A673 (cell line): ENCODE measurements at regions not wholly inside any gene's neighbourhood (a gene's known extent, or its start where the extent isn't known, plus 50 kb on each side); places are given as distances from the start of the nearest gene placed in this dataset.

Source experiments
- BruUV-seq: library from RNA; stranded (reverse); fragments of 400-500 nt; replicated peaks from 2 replicates; lab custom pipeline; 2021; lab: Mats Ljungman, UMichigan
- CTCF ChIA-PET: fragments of 300-600 bp; sonication (Branson Sonifier 250); formaldehyde crosslinking; loops from one replicate; lab custom pipeline; 2022; ENCODE audit warnings: antibody characterized with exemption; lab: Charles Lee
- POLR2A ChIA-PET: fragments of 300-600 bp; sonication (Branson Sonifier 250); formaldehyde crosslinking; loops from one replicate; lab custom pipeline; 2022; ENCODE audit warnings: antibody characterized with exemption; ENCODE audit not compliant: low non-redundant PET; lab: Charles Lee
- DNase-seq: peaks from one replicate; pipeline ENCODE4 v3.0.0-alpha.2; 2015; ENCODE audit warnings: low spot score
- H3K27ac ChIP-seq: fragments of 200-600 bp; sonication (generic); 2 replicates; pipeline ENCODE4 v1.5.1; 2016; ENCODE audit warnings: mixed run types, low read depth, mild to moderate bottlenecking, mixed read lengths, antibody characterized with exemption, low read length; ENCODE audit not compliant: poor library complexity, severe bottlenecking
- H3K27me3 ChIP-seq: fragments of 200-600 bp; sonication (generic); replicated peaks from 2 replicates; pipeline ENCODE4 v1.6.1; 2017; ENCODE audit warnings: mixed run types, low read depth, mild to moderate bottlenecking, mixed read lengths, antibody characterized with exemption, low read length; ENCODE audit not compliant: insufficient read depth, poor library complexity
- H3K36me3 ChIP-seq: fragments of 200-600 bp; sonication (generic); 2 replicates; pipeline ENCODE4 v1.6.1; 2016; ENCODE audit warnings: mixed run types, mild to moderate bottlenecking, mixed read lengths, antibody characterized with exemption, low read length; ENCODE audit not compliant: insufficient read depth, poor library complexity, severe bottlenecking
- H3K4me1 ChIP-seq: fragments of 200-600 bp; sonication (generic); 2 replicates; pipeline ENCODE4 v1.6.1; 2017; ENCODE audit warnings: mixed run types, mild to moderate bottlenecking, mixed read lengths, antibody characterized with exemption, low read length; ENCODE audit not compliant: insufficient read depth, poor library complexity, severe bottlenecking
- H3K4me3 ChIP-seq: fragments of 200-600 bp; sonication (generic); 2 replicates; pipeline ENCODE4 v1.5.1; 2016; ENCODE audit warnings: low read depth, mixed run types, mild to moderate bottlenecking, mixed read lengths, low read length; ENCODE audit not compliant: poor library complexity, severe bottlenecking
- H3K9me3 ChIP-seq: fragments of 200-600 bp; sonication (generic); 2 replicates; pipeline ENCODE4 v1.6.1; 2016; ENCODE audit warnings: mixed run types, low read depth, mild to moderate bottlenecking, mixed read lengths, antibody characterized with exemption, low read length; ENCODE audit not compliant: poor library complexity, severe bottlenecking
- CTCF ChIP-seq: fragments of 300-800, 200-600 bp; sonication (generic); conservative IDR thresholded peaks from 2 replicates; pipeline ENCODE4 v1.5.1; 2017; ENCODE audit warnings: low read depth, mild to moderate bottlenecking, antibody characterized with exemption, low read length, moderate library complexity, mixed read lengths
- EZH2 ChIP-seq: fragments of 200-600 bp; sonication (generic); IDR thresholded peaks from 2 replicates; pipeline ENCODE4 v1.6.1; 2017; ENCODE audit warnings: borderline replicate concordance, low read depth, mild to moderate bottlenecking, mixed read lengths, antibody characterized with exemption, low read length; ENCODE audit not compliant: poor library complexity, severe bottlenecking
- intact Hi-C: fragments of 100-400 bp; cut with micrococcal nuclease; formaldehyde crosslinking; loops from one replicate; pipeline ENCODE4 v1.10.0; 2022; ENCODE audit not compliant: unreplicated experiment

GRCh38 chr2:122859260-122859659, 1103.8 kb downstream of the TSN start:
- POLR2A ChIA-PET: no interaction called here
- Histone ChIP-seq H3K9me3 (no peaks in the 10 kb centered on the region), H3K4me1 (no peaks in the 10 kb centered on the region), H3K27me3 (no peaks in the 10 kb centered on the region), H3K36me3 (no peaks in the 10 kb centered on the region), H3K4me3 (no peak overlapping the region), H3K27ac (no peak overlapping the region)
- DNase-seq: no peak
- no TSS peak for BruUV-seq
- CTCF ChIA-PET: no interaction called here
- TF ChIP-seq CTCF (no peak), EZH2 (no peak)
- intact Hi-C loops: no loop called here

- intact Hi-C loops: no loop called here
- POLR2A ChIA-PET: no interaction called here
These were observed 1108.1 kb downstream of the TSN start for GRCh38 chr2:122863532-122863931.

DNA sequence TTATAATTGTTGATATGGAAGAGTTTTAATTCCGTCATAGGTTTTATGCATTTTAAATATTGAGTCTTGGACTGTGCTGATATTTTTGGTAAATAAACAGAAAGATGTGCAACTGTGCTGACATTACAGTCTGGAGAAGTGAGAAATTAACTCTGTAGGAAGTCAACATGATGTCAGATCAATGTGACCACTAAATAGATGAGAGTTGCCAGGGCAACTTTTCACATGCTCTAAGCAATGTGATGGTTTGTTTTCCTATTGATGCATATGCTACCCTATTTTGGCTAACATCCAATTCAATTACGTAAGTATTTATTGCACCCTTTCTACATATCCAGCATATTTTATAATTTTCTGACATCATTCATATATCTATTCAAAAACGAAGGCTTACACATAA, 1109.3 kb downstream of the TSN start:
- no peaks in the 10 kb centered on the region for H3K36me3 ChIP-seq
- CTCF ChIA-PET: no interaction called here
- DNase-seq: no peak
- BruUV-seq: no TSS peak
- POLR2A ChIA-PET: no interaction called here
- no peaks in the 10 kb centered on the region for H3K9me3 ChIP-seq
- H3K27me3 ChIP-seq: no peaks in the 10 kb centered on the region
- TF ChIP-seq CTCF (no peak), EZH2 (no peak)
- H3K4me1 ChIP-seq: no peaks in the 10 kb centered on the region
- H3K4me3 ChIP-seq: no peak overlapping the region
- no peak overlapping the region for H3K27ac ChIP-seq
- intact Hi-C loops: no loop called here

More at GRCh38 chr2:122863532-122863931, 1108.1 kb downstream of the TSN start:
- DNase-seq: no peak
- Histone ChIP-seq H3K9me3 (no peaks in the 10 kb centered on the region), H3K4me1 (no peaks in the 10 kb centered on the region), H3K27me3 (no peaks in the 10 kb centered on the region), H3K4me3 (no peak overlapping the region), H3K36me3 (no peaks in the 10 kb centered on the region), H3K27ac (no peak overlapping the region)
- CTCF ChIA-PET: no interaction called here
- TF ChIP-seq CTCF (no peak), EZH2 (no peak)
- no TSS peak for BruUV-seq
